GM12801 (cell line): ENCODE measurements at regions not wholly inside any gene's neighbourhood (a gene's known extent, or its start where the extent isn't known, plus 50 kb on each side); places are given as distances from the start of the nearest gene placed in this dataset.

Experiments
- CTCF ChIP-seq: IDR thresholded peaks from one replicate; pipeline ENCODE4 v1.5.1; 2011; ENCODE audit warnings: control low read depth; ENCODE audit not compliant: insufficient read length; ENCODE audit errors: extremely low read depth

GRCh38 chr7:35399840-35400239 is 145.9 kb upstream of the TBX20 start:
- no peak for TF ChIP-seq CTCF

GRCh38 chr7:35399216-35399615 is 145.3 kb upstream of the TBX20 start:
- no peak for TF ChIP-seq CTCF

DNA sequence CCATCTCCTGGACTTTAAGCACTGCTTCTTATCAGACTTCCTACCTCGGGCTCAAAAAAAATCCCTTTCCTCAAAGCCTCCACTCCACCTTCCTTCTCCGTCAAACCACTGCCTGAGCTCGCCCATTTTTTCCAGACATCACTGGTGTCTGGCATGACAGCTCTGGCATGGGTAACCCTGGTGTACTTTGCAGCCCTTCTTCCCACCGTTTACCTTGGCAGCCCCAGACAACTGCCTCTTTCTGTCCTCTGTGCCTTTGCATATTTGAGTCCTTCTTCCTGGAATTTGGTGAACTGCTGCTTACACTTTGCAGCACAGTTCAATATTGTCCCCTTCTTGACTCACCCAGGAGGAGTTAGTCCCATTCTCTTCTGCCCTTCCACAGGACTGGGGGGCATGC is 144.6 kb upstream of the TBX20 start:
- no peak for TF ChIP-seq CTCF

GRCh38 chr7:35390146-35390545 is 136.2 kb upstream of the TBX20 start:
- no peak for TF ChIP-seq CTCF

GRCh38 chr7:35389636-35390035 is 135.7 kb upstream of the TBX20 start:
- TF ChIP-seq CTCF: no peak

- TF ChIP-seq CTCF: no peak
Observed at GRCh38 chr7:35386816-35387706, 133.2 kb upstream of the TBX20 start.

GRCh38 chr7:35386082-35386815 is 132.3 kb upstream of the TBX20 start:
- TF ChIP-seq CTCF: no peak
